GM18517 (cell line): ENCODE measurements at regions not wholly inside any gene's neighbourhood (a gene's known extent, or its start where the extent isn't known, plus 50 kb on each side); places are given as distances from the start of the nearest gene placed in this dataset.

Experiments
- ATAC-seq: cut with Tn5 transposase; IDR thresholded peaks from one replicate; pipeline ENCODE4 v1.9.1; 2021; ENCODE audit warnings: mild to moderate bottlenecking, moderate library complexity; ENCODE audit not compliant: unreplicated experiment

GRCh38 chr7:3229904-3230470 is 71.1 kb upstream of the SDK1 start:
- no peak for ATAC-seq

- no peak for ATAC-seq
These were observed 70.1 kb upstream of the SDK1 start for GRCh38 chr7:3230908-3231307.

- ATAC-seq = no peak
These were observed 68.8 kb upstream of the SDK1 start for GRCh38 chr7:3232228-3232627.

GRCh38 chr7:3233301-3233700 is 67.8 kb upstream of the SDK1 start:
- no peak for ATAC-seq

- ATAC-seq = no peak
These were observed 67.0 kb upstream of the SDK1 start for GRCh38 chr7:3234051-3234450.

- ATAC-seq = no peak
These were observed 66.2 kb upstream of the SDK1 start for GRCh38 chr7:3234851-3235250.

- no peak for ATAC-seq
These were observed 65.7 kb upstream of the SDK1 start for GRCh38 chr7:3235322-3235721.

- ATAC-seq = no peak
These were observed 64.8 kb upstream of the SDK1 start for GRCh38 chr7:3236268-3236667.

- ATAC-seq = no peak
These were observed 62.4 kb upstream of the SDK1 start for GRCh38 chr7:3238525-3239210.

- ATAC-seq = no peak
These were observed 61.8 kb upstream of the SDK1 start for GRCh38 chr7:3239291-3239691.

- no peak for ATAC-seq
These were observed 60.1 kb upstream of the SDK1 start for GRCh38 chr7:3240826-3241430.

- no peak for ATAC-seq
These were observed 59.3 kb upstream of the SDK1 start for GRCh38 chr7:3241686-3242258.

GRCh38 chr7:3242398-3242972 is 58.6 kb upstream of the SDK1 start:
- no peak for ATAC-seq

- ATAC-seq = no peak
These were observed 57.8 kb upstream of the SDK1 start for GRCh38 chr7:3243256-3243655.

GRCh38 chr7:3243680-3244079 is 57.4 kb upstream of the SDK1 start:
- no peak for ATAC-seq

- ATAC-seq = no peak
These were observed 56.7 kb upstream of the SDK1 start for GRCh38 chr7:3244241-3244814.

- no peak for ATAC-seq
These were observed 56.0 kb upstream of the SDK1 start for GRCh38 chr7:3245077-3245476.

GRCh38 chr7:3245721-3246120 is 55.3 kb upstream of the SDK1 start:
- no peak for ATAC-seq

- ATAC-seq = no peak
These were observed 54.9 kb upstream of the SDK1 start for GRCh38 chr7:3246127-3246526.

GRCh38 chr7:3246651-3247050 is 54.4 kb upstream of the SDK1 start:
- no peak for ATAC-seq

- no peak for ATAC-seq
These were observed 50.3 kb upstream of the SDK1 start for GRCh38 chr7:3250725-3251124.
